A673 (cell line): ENCODE measurements at regions not wholly inside any gene's neighbourhood (a gene's known extent, or its start where the extent isn't known, plus 50 kb on each side); places are given as distances from the start of the nearest gene placed in this dataset.

ENCODE experiments used
- BruUV-seq: library from RNA; stranded (reverse); fragments of 400-500 nt; replicated peaks from 2 replicates; lab custom pipeline; 2021; lab: Mats Ljungman, UMichigan
- CTCF ChIA-PET: fragments of 300-600 bp; sonication (Branson Sonifier 250); formaldehyde crosslinking; loops from one replicate; lab custom pipeline; 2022; ENCODE audit warnings: antibody characterized with exemption; lab: Charles Lee
- POLR2A ChIA-PET: fragments of 300-600 bp; sonication (Branson Sonifier 250); formaldehyde crosslinking; loops from one replicate; lab custom pipeline; 2022; ENCODE audit warnings: antibody characterized with exemption; ENCODE audit not compliant: low non-redundant PET; lab: Charles Lee
- DNase-seq: peaks from one replicate; pipeline ENCODE4 v3.0.0-alpha.2; 2015; ENCODE audit warnings: low spot score
- H3K27ac ChIP-seq: fragments of 200-600 bp; sonication (generic); 2 replicates; pipeline ENCODE4 v1.5.1; 2016; ENCODE audit warnings: mixed run types, low read depth, mild to moderate bottlenecking, mixed read lengths, antibody characterized with exemption, low read length; ENCODE audit not compliant: poor library complexity, severe bottlenecking
- H3K27me3 ChIP-seq: fragments of 200-600 bp; sonication (generic); replicated peaks from 2 replicates; pipeline ENCODE4 v1.6.1; 2017; ENCODE audit warnings: mixed run types, low read depth, mild to moderate bottlenecking, mixed read lengths, antibody characterized with exemption, low read length; ENCODE audit not compliant: insufficient read depth, poor library complexity
- H3K36me3 ChIP-seq: fragments of 200-600 bp; sonication (generic); 2 replicates; pipeline ENCODE4 v1.6.1; 2016; ENCODE audit warnings: mixed run types, mild to moderate bottlenecking, mixed read lengths, antibody characterized with exemption, low read length; ENCODE audit not compliant: insufficient read depth, poor library complexity, severe bottlenecking
- H3K4me1 ChIP-seq: fragments of 200-600 bp; sonication (generic); 2 replicates; pipeline ENCODE4 v1.6.1; 2017; ENCODE audit warnings: mixed run types, mild to moderate bottlenecking, mixed read lengths, antibody characterized with exemption, low read length; ENCODE audit not compliant: insufficient read depth, poor library complexity, severe bottlenecking
- H3K4me3 ChIP-seq: fragments of 200-600 bp; sonication (generic); 2 replicates; pipeline ENCODE4 v1.5.1; 2016; ENCODE audit warnings: low read depth, mixed run types, mild to moderate bottlenecking, mixed read lengths, low read length; ENCODE audit not compliant: poor library complexity, severe bottlenecking
- H3K9me3 ChIP-seq: fragments of 200-600 bp; sonication (generic); 2 replicates; pipeline ENCODE4 v1.6.1; 2016; ENCODE audit warnings: mixed run types, low read depth, mild to moderate bottlenecking, mixed read lengths, antibody characterized with exemption, low read length; ENCODE audit not compliant: poor library complexity, severe bottlenecking
- EZH2 ChIP-seq: fragments of 200-600 bp; sonication (generic); IDR thresholded peaks from 2 replicates; pipeline ENCODE4 v1.6.1; 2017; ENCODE audit warnings: borderline replicate concordance, low read depth, mild to moderate bottlenecking, mixed read lengths, antibody characterized with exemption, low read length; ENCODE audit not compliant: poor library complexity, severe bottlenecking
- intact Hi-C: fragments of 100-400 bp; cut with micrococcal nuclease; formaldehyde crosslinking; loops from one replicate; pipeline ENCODE4 v1.10.0; 2022; ENCODE audit not compliant: unreplicated experiment
- TF ChIP-seq, protein P1 (sequence below): fragments of 300-800, 200-600 bp; sonication (generic); conservative IDR thresholded peaks from 2 replicates; pipeline ENCODE4 v1.5.1; 2017; ENCODE audit warnings: low read depth, mild to moderate bottlenecking, antibody characterized with exemption, low read length, moderate library complexity, mixed read lengths

DNA sequence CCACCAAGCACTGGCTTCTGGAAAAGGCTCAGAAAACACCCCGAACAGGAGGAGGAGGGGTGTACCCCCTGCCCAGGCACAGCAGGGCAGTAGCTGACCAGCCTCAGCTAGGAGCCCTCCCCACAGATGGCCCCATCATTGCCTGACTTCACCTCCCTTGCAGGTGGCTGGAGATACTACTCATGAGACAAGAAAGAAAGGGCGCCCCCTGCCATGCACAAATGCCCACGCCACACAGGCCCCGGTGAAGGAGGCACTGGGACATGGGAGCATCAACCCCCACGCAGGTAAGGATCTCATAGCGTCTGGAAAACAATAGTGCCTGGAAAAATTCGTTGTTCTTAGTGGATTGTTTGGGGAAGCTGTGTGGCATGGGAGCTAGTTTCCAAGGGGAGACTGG is 240.6 kb downstream of the TFCP2L1 start:
- no peak for DNase-seq
- POLR2A ChIA-PET, result no interaction called here

DNA sequence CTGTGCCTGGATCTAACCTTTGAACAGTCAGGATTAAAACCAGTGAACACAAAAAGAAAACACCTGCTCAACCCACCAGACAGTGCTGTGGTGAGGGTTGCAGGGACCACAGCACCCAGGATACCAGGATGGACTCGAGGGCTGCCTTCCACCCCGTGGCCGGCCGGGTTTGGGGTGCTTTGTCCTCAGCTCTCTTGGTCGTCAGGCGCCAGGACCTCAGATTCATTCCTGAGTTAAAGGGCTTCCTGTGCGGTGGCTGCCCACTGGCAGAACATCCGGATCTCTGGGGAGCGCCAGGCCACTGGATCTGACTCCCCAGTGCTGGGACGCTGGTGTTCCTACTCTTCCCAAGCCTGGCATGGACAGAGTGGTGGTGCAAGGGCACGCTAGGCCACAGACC is 239.8 kb downstream of the TFCP2L1 start:
- ChIA-PET CTCF (no interaction called here), POLR2A (no interaction called here)
- Histone ChIP-seq H3K36me3 (no peaks in the 10 kb centered on the region), H3K9me3 (no peaks in the 10 kb centered on the region), H3K4me1 (no peaks in the 10 kb centered on the region), H3K27ac (no peak overlapping the region), H3K27me3 (no peaks in the 10 kb centered on the region), H3K4me3 (no peak overlapping the region)
- no peak for DNase-seq
- BruUV-seq, result no TSS peak
- TF ChIP-seq, protein P1, sequence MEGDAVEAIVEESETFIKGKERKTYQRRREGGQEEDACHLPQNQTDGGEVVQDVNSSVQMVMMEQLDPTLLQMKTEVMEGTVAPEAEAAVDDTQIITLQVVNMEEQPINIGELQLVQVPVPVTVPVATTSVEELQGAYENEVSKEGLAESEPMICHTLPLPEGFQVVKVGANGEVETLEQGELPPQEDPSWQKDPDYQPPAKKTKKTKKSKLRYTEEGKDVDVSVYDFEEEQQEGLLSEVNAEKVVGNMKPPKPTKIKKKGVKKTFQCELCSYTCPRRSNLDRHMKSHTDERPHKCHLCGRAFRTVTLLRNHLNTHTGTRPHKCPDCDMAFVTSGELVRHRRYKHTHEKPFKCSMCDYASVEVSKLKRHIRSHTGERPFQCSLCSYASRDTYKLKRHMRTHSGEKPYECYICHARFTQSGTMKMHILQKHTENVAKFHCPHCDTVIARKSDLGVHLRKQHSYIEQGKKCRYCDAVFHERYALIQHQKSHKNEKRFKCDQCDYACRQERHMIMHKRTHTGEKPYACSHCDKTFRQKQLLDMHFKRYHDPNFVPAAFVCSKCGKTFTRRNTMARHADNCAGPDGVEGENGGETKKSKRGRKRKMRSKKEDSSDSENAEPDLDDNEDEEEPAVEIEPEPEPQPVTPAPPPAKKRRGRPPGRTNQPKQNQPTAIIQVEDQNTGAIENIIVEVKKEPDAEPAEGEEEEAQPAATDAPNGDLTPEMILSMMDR, result no peak
- no peak for TF ChIP-seq EZH2
- intact Hi-C loops, result no loop called here

More for the DNA sequence above, 240.6 kb downstream of the TFCP2L1 start:
- CTCF ChIA-PET, result no interaction called here
- no TSS peak for BruUV-seq
- no peak overlapping the region for H3K27ac ChIP-seq
- no peak overlapping the region for H3K4me3 ChIP-seq
- intact Hi-C loops, result no loop called here
- H3K27me3 ChIP-seq, result no peaks in the 10 kb centered on the region
- H3K4me1 ChIP-seq, result peaks cover 3% of the 10 kb centered on the region
- H3K9me3 ChIP-seq, result no peaks in the 10 kb centered on the region
- no peak for TF ChIP-seq EZH2
- TF ChIP-seq, protein P1, result peak; percentile 40
- H3K36me3 ChIP-seq, result no peaks in the 10 kb centered on the region

DNA sequence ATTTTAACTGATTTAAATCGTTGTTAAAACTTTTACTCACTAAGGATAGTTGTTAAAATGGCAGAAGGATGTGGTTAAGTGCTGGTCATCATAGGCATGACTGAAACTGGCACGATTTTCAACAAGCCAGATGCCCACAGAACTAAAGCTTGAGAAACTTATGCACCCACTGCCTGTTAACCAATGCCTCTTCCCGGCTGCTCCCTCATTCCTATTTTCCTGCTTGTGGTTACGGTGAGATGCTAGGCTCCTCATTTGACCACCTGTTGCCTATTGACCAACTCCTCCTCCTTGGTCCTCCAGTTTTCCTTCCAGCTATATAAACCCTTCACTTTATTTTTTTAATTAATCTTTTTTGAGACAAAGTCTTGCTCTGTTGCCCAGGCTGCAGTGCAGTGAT is 238.7 kb downstream of the TFCP2L1 start:
- no TSS peak for BruUV-seq
- H3K36me3 ChIP-seq, result no peaks in the 10 kb centered on the region
- DNase-seq, result no peak
- intact Hi-C loops, result no loop called here
- no peak overlapping the region for H3K4me3 ChIP-seq
- ChIA-PET CTCF (no interaction called here), POLR2A (no interaction called here)
- no peaks in the 10 kb centered on the region for H3K27me3 ChIP-seq
- TF ChIP-seq, protein P1, result no peak
- TF ChIP-seq EZH2, result no peak
- no peaks in the 10 kb centered on the region for H3K9me3 ChIP-seq
- H3K27ac ChIP-seq, result no peak overlapping the region
- no peaks in the 10 kb centered on the region for H3K4me1 ChIP-seq
